ENCODE measurements at regions not wholly inside any gene's neighbourhood (a gene's known extent, or its start where the extent isn't known, plus 50 kb on each side); places are given as distances from the start of the nearest gene placed in this dataset.
"Not testable (repeated sequence)": the region's sequence is repeated elsewhere in the genome, so short reads cannot be mapped to it uniquely, and the experiment has no call there.

DNA sequence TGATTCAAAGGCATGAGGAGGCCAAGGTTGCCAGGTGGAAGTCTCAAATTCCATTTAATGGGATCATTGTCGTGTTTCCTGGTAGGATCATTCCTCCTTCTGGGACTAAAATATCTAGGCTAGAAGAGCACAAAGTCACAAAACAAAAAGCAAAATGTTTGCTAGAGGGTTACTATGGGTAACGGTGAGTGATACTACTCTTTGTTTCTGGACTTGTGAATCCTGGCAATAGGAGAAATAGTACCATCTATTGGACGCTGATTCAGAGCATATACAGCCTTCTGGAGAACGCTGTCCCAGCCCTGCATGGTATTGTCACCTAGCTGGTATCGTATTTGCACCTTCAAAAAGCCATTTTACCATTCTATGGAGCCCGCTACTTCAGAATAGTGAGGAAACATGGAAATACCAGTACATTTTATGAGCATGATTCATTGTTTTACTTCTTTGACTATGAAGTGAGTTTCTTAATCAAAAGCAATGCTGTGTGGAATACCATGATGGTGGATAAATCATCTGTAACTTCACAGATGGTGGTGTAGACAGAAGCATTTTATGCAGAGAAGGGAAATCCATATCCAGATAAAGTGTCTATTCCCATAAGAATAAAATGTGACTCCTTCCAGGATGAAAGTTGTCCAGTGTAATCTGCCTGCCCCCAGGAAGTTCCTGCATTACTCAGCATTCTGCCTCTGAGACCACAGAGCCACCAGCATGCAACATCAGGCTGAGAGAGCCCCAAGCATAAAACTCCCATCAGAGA, 361.0 kb downstream of the ETV1 start:
- DNase-seq = no peak

DNA sequence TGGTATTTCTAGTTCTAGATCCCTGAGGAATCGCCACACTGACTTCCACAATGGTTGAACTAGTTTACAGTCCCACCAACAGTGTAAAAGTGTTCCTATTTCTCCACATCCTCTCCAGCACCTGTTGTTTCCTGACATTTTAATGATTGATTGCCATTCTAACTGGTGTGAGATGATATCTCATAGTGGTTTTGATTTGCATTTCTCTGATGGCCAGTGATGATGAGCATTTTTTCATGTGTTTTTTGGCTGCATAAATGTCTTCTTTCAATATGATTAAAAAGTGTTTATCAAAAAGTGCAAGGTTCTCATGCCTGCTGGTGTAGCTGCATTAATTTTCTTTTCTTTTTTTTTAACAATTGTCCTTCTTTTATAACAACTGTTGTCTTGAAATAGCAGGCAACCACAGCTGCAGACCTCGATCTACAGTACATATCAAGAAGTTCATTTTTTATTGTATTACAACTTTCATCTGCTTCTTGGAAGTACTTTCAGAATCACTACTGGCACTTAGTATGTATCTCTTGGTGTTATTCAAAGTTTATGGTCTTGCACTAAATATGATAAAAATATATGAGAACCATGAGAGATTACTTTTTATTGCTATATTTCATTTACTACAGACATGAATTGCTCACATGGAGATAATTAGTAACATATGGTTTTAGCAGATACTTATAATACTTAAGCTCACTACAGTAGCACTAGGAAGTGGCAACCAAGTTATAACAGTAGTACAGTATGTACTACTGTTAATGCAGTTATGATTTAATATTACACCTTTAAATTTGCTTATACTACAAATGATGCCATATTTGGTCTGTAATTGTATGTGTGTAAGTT, 358.0 kb downstream of the ETV1 start:
- DNase-seq = not testable (repeated sequence)

DNA sequence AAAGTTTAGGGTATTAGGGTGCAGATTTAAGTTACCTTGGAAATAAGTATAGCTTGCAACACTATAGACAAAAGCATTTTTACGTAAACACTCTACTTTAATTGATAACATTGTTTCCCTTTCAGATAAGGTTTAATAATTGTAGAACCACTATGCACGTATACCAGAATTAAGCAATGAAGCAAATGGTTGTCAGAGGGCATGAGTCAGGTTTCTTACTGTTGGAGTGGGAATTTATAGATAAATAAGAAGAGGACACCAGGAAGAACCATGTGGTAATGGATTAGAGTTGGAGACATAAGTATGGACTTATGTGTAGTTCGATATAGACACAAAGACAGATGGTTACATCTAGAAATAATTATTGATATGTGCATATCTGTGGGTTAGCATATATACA, 355.6 kb downstream of the ETV1 start:
- DNase-seq = no peak

DNA sequence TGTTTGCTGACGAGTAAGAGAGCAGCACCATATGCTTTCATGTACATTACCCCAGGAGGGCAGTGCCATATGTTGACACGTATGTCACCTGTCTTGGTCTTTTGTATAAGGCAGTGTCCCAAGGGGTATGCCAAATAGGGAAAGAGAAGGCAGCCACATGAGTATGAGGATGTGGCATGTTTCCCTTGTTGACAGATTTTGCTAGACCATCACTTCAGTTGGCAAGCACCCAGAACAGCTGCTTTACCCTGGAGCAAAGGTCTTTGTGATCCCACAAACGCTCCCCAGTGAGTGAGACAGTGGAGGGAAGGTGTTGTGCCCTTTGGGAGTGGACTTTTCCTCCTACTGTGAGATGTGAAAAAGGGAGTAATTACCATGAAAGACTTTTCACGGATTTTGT, 350.1 kb downstream of the ETV1 start:
- no peak for DNase-seq

DNA sequence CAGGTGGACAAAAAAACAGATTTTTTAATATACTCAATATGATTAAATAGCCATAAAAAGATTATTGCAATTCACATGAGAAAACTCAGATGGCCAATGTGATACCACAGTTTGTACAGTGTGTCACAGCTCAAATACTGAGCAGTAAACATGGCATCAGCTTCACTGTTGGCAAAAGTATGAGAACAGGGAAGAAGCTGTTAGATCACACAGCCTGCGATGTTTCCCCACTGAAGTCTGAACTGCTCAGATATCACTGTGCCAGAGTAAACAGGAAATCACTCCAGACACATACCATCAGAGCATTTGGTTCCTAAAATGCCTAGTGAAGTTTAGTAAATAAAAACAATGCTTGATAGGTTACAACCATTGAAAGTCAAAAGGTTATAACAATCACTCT, 347.8 kb downstream of the ETV1 start:
- no peak for DNase-seq

DNA sequence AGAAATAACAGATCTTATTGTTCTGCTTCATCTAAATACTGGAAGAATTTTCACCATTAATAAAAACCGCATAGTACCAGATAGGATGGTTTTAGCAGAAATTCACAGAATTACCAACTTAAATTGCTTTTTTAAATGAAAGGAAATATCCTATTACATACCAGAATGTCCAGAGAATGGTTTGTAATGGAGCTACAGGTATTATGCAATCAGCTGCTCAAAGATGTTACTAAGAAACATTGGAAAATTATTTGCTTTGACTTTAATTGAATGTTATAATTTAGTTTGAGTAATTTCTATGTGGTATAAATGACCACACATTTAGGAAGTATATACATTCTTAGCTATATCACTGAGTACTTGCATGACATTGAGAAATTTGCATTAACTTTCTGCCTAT, 338.3 kb downstream of the ETV1 start:
- no peak for DNase-seq

DNA sequence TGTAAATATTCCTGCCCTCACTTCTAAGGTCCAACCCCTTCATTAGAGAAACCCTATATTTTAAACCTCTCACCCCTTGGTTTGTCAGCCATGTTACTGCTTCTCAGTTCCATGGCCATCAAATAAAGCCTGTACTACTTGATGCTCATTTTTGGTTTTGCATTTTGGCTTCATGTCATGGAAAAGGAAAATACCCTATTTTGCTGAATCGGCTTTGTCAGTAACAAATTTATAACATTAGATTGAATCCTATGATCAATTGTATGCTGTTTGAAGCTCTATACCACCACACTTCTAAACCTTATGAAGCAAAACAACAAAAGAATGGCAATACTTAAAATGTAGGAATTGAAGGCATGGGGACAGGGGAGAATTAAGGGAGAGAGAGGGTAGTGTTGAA, 333.1 kb downstream of the ETV1 start:
- DNase-seq = no peak

DNA sequence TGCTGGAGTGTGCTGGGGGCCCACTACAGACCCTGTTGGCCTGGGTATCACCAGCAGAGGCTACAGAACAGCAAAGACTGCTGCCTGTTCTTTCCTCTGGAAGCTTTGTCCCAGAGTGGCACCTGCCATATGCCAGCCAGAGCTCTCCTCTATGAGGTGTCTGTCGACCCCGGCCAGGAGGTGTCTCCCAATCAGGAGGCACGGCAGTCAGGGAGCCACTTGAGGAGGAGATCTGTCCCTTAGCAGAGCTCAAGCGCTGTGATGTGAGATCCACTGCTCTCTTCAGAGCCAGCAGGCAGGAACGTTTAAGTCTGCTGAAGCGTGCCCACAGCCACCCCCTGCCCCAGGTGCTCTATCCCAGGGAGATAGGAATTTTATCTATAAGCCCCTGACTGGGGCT, 316.2 kb downstream of the ETV1 start:
- no peak for DNase-seq

DNA sequence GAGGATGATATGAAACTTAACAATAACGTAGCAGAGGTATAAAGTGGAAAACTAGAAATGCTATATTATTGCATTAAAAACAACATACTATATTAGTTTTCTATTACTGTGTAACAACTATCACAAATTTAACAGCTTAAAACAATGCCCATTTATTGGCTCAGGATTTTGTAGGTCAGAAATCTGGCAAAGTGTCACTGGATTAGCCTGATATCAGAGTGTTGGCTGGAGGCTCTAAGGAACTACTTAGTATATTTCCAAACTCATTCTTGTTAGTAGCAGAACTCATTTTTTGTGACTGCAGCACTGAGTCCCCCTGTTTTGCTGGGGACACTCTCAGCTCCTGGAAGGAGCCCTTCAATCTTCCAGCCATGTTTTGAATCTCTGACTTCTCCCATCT, 306.8 kb downstream of the ETV1 start:
- no peak for DNase-seq

DNA sequence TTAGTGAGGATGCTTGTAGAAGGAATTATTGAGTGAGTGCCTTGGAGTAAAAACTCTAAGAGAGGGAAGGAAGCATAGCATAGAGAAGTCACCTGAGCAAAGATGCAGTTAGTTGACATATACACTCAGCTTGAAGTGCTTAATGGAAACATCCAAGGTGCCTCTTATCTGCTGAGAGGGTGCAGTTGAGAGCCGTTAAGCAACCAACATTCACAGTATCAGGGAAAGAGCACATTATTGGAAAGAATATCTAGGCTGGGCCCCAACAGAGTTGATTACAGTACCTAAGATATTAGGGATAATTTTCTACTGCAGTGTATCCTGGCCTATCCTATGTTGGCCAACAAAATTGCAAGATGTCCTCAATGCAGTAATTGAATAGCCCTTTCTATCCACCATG, 302.0 kb downstream of the ETV1 start:
- no peak for DNase-seq

DNA sequence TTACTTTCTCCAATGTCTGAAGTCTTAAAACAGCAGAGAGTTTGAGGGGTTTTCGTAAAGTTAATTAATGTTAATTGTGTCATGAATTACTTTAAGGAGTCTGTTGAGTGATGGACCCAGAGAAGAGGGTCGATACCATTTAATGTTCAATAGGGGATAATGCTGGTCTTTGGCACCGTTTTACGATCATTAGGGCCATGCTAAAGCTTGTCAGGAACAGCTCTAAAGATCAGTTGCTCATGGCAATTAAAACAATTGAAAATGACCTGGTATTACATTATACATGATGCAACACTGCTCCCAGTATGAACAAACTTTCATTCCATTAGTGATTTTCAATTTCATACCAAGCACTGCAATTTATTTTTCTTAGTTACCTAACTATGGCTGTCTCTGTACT, 296.9 kb downstream of the ETV1 start:
- DNase-seq = no peak

DNA sequence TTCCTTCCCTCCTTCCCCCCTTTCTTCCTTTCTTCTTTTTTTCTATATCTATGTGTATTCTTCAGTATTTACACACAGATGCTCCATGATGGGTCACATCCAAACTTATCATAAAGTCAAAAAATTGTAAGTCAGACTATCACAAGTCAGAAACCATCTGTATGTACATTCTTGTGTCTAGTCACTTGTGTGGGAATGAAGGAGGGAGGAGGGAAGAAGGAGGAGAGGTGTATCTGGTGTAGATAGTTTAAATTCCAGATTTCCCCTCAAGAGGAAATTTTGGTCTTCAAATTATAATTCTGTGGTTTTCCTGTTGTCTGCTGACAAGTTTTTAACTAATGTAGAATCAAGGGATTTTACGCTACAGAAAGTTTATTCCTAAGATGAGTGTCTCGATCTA, 287.2 kb downstream of the ETV1 start:
- no peak for DNase-seq

DNA sequence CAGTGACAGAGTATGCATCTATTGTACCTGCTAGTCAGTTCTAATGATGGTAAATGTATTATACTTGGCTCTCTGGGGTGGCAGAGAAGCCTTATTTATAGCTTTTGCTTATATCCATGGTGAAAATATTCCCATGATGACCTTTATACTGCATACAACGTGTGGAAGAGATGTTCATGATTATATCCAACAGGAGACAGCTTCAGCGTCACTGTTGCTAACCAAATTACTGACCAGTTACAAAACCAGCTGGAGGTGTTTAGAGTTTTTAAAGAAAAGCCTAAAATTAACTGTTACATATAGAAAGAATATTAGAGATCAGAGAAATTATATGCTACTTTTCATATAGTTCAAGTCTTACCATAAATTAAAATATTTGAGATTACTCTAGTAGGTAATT, 280.8 kb downstream of the ETV1 start:
- no peak for DNase-seq

DNA sequence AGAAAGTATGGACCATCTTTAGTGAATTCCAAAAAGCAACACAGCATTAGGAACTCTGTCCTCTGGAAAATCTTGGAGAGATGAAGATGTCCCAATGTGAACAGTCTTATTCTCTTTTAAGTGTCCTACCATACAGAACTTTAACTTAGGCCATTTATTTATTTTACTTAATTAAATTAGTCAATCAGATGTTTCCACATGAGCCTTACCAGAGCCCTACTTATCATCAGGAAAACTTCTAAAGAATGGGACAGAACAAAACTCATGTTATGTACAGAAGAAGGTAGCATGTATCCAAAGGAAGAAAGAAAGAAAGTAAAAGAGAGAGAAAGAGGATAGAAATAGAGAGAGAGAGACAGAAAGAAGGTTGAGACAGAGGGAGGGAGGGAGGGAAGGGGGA, 276.4 kb downstream of the ETV1 start:
- DNase-seq = no peak

DNA sequence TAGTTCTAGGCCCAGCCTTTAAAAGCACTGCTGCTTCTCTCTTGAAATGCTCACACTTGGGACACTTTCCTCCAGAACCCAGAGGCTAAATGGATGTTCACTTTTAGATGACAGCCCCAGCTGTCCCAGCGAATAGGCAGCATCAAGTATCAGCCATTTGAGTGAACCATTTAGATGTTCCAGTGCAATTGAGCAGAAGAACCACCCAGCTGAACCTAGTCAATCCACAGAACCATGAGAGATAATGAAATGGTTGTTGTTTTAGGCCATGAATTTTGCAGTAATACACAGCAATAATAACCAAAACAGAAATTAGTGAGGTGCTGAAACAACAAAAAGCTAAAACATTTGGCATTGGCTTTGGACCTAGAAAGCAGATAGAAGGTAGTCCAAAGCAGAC, 273.9 kb downstream of the ETV1 start:
- DNase-seq = no peak

DNA sequence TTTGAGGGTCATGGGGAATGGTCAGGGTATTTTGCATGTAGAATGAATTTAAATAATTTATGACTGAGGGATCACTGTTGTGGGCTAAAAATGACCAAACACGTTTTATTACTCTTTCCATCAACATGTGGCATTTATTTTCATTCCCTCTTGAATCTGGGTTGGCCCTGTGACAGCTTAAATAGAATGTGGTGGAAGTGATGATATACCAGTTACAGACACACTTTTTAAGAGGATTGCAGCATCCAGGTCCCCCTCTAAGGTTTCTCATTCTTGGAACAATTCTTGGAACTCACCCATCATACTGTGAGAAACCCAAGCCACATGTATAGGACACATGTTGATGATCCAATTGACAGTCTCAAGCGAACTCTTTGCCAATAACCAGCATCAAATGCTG, 272.4 kb downstream of the ETV1 start:
- no peak for DNase-seq

DNA sequence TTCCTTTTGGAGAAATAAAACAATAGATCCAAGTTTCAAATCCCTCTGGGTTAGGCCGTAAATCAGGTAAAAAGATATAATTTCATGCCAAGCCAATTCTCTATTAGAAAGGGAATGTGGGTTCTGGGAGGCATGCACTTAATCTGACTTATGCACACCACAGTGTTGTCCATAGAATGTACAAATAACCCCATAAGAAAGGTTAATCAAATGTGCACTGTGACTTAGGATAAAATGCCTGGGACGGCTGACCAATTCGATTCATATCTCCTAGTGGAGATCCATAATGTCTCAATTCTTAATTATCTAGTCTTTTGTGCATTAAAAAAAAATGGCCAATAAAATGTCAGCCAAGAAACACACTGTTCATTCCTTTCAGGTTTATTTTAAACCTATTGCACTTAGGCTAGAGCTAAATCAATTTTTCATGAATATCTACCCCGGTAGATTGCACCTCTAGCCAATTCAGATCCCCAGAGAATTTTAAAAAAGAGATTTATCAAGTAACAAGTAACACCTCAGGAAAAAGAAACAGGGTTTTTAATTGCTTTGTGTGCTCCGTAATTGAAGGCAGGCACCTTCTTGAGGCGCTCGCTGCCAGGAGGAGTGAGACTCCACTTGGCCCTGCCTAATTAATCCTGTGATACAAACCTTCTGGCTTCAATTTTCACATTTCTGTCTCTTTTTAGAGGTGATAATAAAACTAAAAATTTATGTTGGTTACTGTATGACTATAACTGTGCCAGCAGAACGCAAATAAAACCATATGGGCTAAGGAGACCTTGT, 265.1 kb downstream of the ETV1 start:
- no peak for DNase-seq

DNA sequence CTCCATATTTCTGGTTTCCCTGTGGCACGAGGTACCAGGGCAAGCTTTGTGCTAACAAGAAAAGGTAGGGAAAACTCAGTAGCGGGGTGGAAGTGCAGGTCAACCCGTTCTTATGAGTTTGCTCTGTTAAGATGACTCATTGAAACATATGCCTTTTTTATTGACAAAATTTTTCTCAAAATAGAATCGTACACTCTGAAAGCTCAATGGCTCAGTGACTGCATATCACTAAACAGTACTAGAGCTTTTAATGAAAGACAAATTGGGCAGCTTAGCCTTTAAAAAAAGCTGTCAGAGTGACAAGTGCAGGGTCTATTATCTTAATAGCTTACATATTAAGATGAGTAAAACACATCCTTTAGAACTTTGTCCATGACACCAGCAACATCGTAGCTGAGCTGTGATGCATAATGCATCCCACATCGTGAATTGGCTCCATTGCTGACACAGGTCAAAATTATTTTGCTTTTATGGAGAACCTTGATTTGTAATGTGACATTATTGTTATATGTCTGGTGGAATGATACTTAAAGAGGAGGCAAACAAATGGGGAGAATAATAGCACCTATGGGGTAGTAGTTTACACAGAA, 264.4 kb downstream of the ETV1 start:
- no peak for DNase-seq

DNA sequence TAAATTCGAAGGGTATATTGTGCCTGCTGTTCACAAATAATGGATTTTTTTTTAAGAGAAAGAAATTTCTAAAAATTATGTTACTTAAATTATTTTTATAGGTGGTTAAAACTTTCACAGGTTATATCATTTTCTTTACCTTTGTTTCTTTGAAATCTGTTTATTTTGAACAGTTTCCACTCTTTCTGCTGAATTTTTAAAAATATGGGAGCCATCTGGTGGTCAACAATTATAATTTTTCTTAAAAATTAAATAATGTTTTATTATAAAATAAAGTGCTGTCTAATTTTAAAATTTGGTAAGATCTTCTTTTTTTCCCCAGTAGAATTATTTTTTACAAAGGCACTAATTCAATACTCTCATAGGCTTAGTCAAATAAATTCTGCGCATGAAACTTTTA, 263.9 kb downstream of the ETV1 start:
- DNase-seq = no peak

DNA sequence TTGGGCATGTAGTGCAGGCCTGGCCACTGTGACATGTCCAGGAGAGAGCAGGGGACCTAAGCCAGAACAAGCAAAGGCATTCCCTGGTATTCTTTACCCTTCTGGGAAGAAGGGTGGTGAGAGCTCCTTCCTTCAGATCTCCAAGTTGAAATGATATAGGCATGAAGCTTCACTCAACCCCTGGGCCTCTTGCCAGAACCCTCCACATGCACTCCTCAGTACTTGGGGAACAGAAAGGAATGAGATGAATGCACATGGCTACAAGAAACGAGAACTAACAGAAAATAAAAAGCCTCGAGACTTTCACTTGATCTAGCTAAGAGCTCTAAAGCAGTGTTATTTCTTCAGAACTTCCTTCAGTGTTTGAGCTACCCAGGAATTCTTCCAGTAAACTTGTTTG, 262.2 kb downstream of the ETV1 start:
- DNase-seq = no peak

DNA sequence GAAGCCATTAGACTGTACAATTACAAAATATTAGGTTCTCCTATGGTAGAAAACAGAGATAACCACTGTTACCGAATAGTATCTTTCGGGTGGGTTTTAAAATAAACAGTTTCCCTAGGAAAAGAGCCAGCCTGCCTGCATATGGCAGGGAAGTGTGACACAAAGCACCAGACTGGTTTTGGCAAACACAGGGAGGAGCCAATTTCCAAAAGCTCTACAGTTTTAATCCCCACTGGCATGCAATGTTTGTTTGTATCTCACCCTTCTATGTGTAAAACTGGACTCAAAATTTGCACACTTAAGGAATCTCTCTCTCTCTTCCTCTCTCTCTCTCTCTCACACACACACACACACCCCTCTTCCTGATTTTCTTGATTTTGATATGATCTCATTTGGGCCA, 261.7 kb downstream of the ETV1 start:
- DNase-seq = no peak

DNA sequence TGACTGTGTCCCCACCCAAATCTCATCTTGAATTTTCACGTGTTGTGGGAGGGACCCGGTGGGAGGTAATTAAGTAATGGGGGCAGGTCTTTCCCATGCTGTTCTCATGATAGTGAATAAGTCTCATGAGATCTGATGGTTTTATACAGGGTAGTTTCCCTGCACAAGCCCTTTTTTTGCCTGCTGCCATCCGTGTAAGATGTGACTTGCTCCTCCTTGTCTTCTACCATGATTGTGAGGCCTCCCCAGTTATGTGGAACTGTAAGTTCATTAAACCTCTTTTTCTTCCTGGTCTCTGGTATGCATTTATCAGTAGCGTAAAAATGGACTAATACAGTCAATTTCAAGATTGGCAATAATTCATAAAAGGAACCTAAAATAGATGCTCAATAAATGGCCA, 261.0 kb downstream of the ETV1 start:
- DNase-seq = not testable (repeated sequence)

DNA sequence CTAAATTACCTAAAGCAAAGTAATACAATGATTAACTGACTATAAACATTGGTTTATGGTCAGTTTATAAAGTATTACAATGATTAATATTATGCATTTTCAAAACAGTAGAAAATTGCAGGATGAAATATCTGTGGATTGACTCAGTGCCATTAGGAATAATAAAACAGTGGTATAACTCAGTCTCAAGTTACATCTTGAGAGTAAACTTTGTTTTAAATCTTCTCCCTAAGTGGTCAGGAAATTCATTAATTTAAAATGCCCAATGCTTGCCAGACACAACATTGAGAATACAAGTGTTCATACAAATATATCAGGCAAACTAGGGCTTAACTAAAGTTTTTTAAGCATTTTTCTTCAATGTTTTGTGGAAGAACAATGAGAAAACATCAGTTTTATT, 257.8 kb downstream of the ETV1 start:
- no peak for DNase-seq

Measured in hindlimb muscle (tissue), 1 donor.